C4-2B (cell line): ENCODE measurements at regions not wholly inside any gene's neighbourhood (a gene's known extent, or its start where the extent isn't known, plus 50 kb on each side); places are given as distances from the start of the nearest gene placed in this dataset.

Experiments
- H3K27ac ChIP-seq: fragments of 450-650 bp; 2 replicates; pipeline ENCODE4 v1.5.1; 2017
- CTCF ChIP-seq: fragments of 450-650 bp; conservative IDR thresholded peaks from 2 replicates; pipeline ENCODE4 v1.5.1; 2017; ENCODE audit warnings: mild to moderate bottlenecking
- ZFX ChIP-seq: fragments of 450-650 bp; IDR thresholded peaks from 2 replicates; pipeline ENCODE4 v1.6.1; 2017

DNA sequence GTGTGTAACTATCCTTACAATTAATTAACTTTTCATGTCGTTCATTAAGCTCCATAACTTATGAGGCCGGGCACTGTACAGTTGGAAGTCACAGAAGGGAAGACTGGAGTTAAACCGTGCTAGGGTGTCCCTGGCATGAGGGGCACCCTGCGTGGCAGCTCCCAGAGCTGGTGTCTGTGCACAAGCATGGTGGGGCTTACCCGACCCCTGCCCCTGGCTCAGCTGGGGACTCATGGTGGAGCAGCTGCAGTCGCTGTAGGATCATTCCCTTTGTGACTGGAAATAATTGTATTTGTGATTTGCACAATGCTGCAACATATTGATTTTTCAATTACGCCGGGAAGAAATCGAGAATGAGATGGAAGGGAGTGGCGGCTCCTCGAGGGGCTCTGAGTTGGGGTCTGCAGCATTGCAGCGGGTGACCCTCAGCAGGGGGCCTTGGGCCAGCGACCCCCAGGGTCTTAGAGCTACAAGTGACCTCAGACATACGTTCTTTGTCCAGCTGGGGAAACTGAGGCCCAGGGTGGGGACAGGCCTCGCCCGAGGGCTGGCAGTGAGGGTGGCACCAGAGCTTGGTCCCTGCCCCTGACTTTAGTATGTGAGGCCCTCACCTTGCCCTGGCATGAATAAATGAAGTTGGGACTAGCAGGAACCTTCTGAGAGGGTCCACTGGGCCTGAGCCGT is 125.4 kb downstream of the KIF26A start:
- no peak for TF ChIP-seq ZFX
- no peak for TF ChIP-seq CTCF
- H3K27ac ChIP-seq: no peak overlapping the region

- no peak for TF ChIP-seq CTCF
- no peak for TF ChIP-seq ZFX
- H3K27ac ChIP-seq: no peak overlapping the region
Measured at GRCh38 chr14:104264495-104265265, 126.3 kb downstream of the KIF26A start.

DNA sequence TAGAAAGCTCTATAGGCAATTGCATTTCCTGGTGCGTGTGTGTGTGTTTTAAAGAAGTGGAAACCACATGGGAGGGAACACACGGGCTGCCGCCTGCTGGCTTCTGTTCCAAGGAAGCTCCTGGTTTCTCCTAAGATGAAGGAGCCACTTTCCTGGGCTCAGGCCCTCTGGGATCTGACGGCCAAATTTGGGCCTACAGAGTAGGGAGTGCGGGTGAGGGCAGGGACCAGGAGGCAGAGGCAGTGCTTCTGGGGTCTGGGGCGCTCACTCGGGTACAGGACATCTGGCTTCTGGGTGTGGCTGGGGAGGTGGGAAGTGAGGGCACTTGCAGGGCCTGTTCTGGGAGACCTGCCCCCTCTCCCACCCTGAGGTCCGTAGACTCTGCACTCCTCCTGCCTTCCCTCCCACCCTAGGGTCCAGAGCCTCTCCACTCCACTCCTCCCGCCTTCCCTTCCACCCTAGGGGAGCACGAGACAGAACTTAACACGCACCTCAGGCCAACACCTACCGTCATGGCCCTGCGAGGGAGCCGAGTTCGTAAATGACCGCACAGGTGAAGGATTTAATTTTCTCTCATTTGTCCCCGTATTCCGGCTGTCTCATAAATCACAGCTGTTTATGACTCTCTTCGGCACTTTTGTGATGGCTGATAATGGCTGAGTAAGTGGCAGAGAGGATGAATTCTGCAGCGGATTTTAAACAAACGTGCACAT is 127.7 kb downstream of the KIF26A start:
- H3K27ac ChIP-seq: no peak overlapping the region
- no peak for TF ChIP-seq CTCF
- no peak for TF ChIP-seq ZFX

DNA sequence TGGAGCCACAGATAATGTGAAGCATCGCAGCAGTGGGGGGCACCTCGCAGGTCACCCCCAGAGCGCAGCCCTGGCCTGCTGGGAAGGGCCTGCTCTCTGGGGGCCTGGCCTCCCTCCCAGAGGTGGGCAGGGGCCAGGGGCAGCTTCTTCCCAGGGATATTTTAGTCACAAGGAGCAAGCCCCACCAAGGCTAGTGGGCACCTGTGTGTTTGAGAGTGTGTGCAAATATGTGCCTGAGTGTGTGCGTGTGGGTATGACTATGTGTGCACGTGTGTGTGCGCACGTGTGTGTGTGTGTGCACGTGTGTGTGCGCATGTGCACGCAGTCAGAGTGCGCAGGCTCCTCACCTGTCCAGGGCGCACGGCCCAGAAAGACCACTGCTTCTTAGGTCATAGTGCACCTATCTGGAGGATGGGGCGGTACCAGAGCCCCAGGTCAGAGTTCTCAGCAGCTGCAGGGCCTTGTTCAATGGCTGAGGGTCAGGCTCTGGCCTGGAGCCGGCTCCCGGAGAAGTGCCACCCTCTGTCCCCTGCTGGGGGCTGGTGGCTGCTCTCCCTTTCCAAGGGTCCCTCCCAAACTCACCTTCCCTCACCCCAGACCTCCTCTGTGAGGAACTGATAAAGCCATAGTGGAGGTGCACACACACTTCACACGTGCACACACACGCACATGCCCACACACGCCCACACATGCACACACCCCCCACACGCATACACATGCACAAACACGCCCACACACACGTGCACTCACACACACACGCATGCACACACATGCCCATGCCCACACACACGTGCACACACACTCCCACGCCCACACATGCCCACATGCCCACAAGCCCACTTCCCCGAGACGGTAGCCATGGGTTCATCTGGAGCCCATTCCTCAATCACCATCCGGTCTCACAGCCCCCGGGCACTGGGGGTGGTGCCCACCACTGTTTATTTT is 128.5 kb downstream of the KIF26A start:
- H3K27ac ChIP-seq: no peak overlapping the region
- TF ChIP-seq CTCF (no peak), ZFX (no peak)

- TF ChIP-seq CTCF (no peak), ZFX (no peak)
- H3K27ac ChIP-seq: no peak overlapping the region
Measured at GRCh38 chr14:104267895-104268294, 129.5 kb downstream of the KIF26A start.

DNA sequence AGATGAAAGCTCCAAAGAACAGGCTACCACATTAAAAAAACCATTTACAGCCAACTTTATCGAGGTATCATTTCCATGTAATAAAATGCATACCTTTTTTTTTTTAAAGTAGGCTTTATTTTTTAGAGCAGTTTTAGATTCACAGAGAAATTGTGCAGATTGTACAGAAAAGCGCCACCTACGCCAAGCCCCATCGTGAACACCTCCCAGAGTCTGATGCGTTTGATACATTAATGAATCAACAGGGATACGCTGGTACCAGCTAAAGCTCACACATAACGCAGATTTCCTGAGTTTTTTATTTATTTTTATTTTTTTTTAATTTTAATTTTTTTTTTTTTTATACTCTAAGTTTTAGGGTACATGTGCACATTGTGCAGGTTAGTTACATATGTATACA is 129.9 kb downstream of the KIF26A start:
- TF ChIP-seq ZFX (no peak), CTCF (no peak)

More for the DNA sequence above, 129.9 kb downstream of the KIF26A start:
- no peak overlapping the region for H3K27ac ChIP-seq
